ENCODE measurements at regions not wholly inside any gene's neighbourhood (a gene's known extent, or its start where the extent isn't known, plus 50 kb on each side); places are given as distances from the start of the nearest gene placed in this dataset.

DNA sequence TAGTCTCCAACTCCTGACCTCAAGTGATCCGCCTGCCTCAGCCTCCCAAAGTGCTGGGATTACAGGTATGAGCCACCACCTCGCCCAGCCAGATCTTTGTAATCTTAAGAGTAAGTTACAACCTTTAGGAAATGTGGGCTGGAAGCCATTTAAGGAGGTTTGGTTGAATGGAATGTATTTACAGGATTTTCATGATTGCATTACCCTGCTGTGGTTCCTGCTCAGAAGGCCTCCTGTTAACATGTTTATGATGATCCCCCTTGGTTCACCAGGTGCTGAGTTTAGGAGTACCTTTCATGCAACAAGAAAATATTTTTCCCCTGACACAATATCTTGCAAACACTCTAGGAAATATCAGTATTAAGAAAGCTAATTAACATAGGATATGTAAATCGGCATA is 187.4 kb upstream of the SH3BP4 start:
- DNase-seq (ENCODE audit: low read depth): no peak

DNA sequence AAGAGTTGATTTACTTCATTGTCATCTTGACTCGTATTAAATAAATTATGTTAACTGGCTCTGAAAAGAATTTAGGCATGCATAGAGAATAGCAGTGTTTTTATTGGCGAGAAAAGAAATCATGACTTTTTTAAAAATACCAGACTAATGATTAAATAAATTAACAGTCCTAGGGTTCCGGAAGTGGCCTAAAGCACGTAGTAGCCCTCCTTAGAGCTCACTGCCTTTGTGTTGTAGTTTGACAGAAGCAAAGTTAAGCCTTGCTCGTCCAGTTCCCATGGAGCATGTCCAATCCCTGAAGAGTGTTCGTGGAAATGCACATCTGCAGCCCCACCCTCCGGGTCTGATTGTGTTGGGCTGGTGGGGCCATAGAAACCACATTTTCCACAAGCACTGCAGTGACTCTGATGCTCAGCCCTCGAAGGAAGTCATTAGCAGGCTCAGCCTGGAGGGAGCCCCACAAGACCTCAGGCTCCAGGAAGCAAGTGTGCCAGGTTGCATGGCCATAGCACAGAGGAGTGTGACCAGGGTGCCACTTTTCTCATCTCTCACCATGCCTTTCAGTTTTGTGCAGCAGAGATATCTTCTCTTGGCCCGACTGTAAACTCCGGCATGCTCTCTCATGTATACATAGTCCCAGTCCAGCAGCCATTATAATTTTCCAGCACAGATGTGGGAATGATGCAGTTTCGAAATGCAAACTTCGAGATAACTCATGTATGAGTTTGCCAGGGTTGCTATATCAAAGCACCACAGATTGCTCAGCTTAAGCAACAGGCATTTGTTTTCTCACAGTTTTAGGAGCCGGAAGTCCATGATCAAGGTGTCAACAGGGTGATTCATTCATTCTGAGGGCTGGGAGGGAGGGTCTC is 188.6 kb upstream of the SH3BP4 start:
- no peak for DNase-seq (ENCODE audit: low read depth)

DNA sequence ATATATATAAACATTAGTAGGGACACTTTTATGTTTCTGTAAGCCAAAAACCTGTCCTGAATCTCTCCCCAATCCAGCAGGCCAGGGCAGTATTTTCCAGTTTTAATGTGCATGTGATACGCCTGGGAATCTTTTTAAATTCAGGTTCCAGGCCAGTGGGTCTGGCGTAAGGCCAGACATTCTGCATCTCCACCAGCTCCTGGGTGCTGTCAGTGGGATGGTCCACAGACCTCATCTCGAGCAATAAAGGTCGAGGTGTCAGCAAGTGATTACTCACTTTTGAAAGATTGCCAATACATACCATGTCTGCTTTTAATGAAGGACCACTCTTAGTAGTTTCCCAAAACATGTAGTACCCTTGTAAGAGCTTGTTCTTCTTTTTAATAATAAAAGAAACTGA is 189.9 kb upstream of the SH3BP4 start:
- no peak for DNase-seq (ENCODE audit: low read depth)

DNA sequence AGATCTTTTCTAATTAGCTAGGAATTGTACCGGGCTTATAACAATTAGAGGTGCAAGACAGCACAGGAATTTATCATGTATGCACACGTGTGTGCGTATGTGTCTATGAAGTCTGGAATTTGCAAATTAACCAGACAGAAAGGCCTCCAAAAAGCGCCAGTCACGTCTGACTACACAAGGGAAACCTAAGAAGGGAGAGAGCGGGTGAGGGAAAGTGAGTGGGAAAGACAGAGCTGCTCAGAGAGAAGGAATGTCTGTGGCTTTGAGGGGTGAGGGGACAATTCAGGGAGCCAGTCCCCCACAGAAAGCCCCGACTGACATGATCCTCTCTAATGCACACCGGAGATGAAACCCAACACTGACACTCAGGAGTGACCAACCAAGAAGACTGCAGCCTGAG is 197.7 kb upstream of the SH3BP4 start:
- DNase-seq (ENCODE audit: low read depth): no peak

DNA sequence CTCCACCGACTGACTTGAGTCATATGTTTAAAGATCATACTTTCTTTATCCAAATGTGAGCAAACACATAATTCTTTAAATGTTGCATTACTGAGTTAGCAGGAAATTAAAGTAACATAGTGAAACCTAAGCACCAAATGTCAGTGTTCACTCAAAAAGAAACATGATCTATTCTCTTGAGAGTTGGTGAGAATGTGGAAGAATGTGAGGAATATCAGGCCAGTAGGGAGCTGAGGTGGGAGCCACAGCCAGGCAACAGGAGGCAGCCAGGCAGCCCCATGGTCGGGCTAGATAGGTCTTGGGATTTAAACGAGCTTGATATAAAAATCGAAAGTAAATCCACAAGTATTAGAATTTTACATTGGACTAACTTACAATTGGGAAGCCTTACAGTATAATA is 198.1 kb upstream of the SH3BP4 start:
- DNase-seq (ENCODE audit: low read depth): no peak

DNA sequence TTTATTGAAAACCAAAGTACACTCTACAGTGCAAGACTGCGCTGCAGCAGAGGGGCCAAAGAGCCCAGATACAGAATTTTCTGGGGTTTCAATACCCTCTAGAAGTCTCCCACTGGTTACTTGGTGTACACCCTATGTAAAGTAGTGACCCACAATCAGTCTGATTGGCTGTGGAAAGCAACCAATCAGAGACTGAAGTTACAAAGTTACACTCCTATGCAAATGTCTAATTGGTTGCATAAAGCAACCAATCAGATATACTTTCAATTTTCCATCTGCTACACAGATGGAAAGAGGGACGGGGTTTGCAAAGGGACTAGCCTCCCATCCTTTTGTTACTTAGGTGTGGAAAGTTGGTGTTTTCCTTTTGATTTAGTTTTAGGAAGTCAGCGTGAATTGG is 198.9 kb upstream of the SH3BP4 start:
- no peak for DNase-seq (ENCODE audit: low read depth)

DNA sequence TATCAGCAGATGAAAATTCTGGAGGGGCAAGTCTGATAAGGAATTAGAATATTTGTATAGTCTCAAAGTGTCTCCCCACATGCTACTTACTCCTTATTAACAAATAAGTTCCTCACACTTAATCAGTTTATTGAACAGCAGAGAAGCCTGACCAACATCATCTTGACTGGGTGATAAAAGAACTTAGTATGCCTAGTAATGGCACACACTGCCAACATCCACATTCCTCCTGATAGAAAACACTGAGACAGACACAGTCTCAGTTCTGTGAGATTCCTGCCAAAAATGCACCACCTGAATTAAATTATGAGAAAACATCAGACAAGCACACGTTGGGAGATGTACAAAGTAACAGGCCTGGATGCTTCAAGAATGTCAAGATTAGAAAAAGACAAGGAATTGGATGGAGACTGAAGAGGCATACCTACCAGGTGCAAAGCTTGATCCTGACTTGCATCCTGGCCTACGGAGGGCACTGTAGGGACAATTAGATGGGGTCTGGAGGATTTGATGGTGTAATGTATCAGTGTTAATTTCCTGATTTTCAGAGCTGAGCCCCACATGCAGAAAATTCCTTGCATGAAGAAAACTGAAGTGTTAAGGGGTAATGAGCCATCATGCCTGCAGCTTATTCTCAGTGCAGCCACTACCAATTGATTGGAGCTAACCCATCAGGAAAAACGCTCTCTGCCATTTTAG is 200.4 kb upstream of the SH3BP4 start:
- DNase-seq (ENCODE audit: low read depth): no peak

DNA sequence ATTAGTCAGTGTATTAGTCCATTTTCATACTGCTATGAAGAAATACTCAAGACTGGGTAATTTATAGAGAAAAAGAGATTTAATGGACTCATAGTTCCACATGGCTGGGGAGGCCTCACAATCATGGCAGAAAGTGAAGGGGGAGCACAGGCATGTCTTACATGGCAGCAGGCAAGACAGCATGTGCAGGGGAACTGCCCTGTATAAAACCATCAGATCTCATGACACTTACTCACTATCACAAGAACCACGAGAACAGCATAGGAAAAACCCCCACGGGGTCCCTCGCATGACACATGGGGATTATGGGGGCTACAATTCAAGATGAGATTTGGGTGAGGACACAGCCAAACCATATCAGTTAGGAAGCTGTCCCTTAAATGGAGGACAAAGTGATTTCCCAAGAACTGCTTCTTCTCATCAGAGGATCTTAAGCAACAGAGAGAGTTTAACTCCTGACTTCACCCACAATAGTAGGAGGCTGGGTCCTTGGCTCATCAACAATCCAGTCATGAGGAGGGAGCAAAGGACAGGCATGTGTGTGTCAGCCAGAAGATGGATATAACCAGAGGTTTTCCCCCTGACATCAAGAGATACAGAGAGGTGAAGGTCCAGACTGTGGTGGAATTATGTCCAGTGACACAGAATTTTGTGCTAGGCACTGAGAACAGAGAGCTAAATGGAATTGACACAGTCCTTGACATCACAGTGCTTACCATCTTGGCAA is 203.8 kb upstream of the SH3BP4 start:
- no peak for DNase-seq (ENCODE audit: low read depth)

DNA sequence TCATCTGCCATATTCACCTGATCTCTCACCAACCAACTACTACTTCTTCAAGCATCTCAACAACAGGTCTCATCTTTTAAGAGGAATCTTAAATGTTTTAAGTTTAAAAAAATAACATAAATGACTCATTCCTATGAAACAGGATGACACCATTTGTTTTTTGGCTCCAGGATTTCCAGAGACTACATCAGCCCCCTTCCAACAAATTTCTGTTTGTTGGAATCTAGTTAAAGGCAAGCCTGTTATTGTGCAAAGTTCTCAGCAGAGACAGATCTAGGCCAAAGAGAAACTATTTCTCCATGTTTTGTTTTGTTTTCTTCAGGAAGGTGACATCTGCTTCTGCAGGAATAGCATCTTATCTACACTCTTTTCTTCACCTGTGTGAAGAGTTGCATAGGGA is 204.8 kb upstream of the SH3BP4 start:
- DNase-seq (ENCODE audit: low read depth): no peak

DNA sequence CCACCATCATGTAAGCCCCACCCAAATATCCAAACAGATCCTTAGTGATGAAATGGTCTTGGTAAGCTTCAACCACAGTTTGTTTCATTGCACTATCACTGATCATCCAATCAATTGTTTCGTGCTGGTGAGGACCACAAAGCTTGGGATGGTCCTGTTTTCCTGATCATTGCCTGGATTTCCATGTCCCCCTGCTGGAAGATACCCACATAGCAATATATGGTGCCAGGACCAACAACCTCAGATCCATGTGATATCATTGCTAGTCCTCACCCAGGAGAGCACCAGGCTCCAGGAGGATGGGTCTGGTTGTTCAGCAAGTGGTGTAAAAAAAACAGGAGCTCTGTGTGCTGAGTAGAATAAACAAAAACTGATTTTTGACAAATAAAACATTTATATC is 206.5 kb upstream of the SH3BP4 start:
- no peak for DNase-seq (ENCODE audit: low read depth)

DNA sequence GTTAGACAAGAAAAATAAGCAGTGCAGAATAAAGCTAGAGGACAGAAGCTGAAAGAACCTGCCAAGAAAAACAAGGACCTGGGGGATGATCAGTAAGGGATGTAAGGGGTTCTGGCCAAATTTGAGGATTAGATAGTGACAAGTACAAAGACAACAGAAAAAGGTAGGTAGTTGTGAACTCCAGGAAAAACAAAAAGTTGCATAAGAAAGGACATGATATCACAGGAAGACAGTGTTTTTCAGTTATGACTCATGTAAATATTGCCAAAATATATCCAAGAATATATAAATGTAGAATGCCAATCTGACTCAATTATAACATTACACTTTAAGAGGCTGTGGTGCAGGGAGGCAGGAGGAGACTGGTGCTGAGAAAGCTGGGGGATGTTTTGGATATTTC is 209.8 kb upstream of the SH3BP4 start:
- DNase-seq (ENCODE audit: low read depth): no peak

DNA sequence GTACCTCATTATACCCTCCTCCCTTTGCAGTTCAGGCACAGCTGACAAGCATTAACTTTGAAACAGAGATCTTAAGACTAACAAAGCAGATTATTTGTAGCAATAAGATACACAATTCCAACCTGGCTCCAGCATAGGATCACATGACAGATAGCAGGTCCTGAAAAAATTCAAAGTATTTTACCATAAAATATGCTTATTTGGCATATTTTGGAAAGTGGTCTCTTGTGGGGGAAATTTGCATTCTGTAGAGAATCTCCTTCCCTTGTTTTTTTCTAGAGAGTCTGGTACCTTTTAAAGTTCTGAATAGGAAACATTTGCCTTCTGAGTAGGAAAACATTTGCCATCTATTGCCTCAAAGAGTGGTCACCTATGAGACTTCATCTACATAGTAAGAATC is 212.8 kb upstream of the SH3BP4 start:
- DNase-seq (ENCODE audit: low read depth): no peak

DNA sequence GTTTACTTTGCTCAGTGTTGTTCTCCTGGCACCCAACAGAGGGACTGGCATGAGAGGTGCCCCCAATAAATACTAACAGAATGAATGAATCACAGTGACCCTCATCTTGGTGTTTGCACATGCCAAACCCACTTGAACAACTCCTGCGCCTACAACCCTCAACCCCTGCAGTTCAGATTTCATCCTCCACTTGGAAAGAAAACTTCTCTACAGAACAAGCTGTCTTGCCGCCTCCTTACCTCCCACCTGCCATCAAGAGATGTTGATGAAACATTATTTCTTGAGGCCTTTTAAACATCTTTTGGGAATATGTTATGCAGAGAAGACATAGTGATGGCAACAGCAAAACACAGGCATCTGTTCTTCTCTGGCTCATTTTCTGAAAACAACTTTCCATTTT is 216.0 kb upstream of the SH3BP4 start:
- no peak for DNase-seq (ENCODE audit: low read depth)

DNA sequence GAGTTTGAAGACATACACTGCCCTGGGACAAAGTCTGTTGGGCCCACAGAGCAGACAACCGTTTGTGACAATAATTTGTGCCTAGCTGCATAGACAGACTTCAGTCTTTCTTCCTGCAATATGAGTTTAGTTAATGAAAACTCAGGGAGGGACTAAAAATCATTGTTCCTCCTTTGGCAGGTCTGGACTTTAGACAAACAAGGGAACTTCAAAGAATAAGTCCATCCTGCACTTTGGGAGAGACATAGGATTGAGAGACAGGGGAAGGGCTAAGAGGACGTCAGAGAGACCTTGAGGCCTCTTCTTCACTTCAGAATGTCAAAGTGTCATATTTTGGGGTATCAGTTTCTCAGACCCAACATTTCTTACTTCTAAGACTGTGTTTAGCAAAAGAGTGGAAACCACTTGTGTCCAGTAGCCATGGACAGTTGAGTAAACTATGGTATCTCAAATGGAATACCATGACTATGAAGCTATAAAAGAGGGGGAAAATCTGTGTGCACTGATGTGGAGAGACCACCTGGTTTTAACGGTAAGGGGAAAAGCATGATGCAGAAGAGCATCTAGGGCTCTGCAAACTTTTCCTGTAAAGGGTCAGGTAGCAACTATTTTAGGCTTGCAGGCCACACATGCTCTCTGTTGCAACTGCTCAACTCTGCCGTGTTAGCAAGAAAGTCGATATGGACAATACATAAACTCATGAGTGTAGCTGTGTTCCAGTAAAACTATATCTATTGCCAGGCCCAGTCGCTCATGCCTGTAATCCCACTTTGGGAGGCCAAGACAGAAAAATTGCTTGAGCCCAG is 217.8 kb upstream of the SH3BP4 start:
- DNase-seq (ENCODE audit: low read depth): no peak

DNA sequence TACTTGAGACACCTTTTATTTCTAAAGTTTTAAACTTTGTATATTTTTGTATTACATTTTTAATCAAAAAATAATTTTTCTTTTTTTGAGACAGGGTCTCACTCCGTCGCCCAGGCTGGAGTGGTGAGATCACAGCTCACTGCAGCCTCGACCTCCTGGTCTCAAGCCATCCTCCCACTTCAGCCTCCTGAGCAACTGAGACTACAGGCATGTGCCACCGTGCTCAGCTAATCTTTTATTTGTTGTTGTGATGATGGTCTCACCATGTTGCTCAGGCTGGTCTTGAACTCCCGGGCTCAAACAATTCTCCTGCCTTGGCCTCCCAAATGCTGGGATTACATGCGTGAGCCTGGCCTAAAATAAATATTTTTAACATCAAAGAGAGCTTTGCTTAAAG is 218.7 kb upstream of the SH3BP4 start:
- no peak for DNase-seq (ENCODE audit: low read depth)

DNA sequence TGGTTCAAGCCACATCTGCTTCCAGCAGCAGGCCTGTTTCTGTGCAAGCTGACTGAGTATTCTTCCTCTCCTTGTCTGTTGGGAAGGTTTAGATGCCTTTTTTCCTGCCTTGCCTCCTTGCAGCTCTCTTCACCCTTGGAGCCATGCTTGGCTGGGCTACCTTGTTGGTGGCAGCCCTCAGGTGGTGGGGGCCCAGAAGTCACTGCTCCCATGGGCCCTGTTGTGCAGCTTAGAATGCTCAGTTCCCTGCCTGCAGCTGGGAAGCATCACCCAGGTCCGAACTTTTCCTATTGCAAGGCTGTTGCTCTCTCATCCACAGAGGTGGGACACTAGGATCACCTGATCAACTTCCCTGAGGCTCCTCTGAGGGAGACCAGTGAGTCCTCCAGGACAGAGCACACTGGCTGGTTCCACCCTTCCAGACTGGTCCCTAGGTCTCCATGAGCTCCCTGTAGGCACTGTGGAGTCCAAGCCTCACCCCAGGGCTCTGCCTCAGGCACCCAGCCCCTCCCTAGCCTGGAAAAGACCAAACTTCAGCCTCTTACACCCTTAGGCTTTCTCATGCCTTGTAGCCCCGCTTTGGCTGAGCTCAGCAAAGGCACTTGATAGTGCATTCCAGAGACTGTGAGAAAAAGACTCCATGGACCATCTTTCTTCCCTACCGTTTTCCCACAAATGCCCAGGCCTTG is 219.3 kb upstream of the SH3BP4 start:
- DNase-seq (ENCODE audit: low read depth): no peak

DNA sequence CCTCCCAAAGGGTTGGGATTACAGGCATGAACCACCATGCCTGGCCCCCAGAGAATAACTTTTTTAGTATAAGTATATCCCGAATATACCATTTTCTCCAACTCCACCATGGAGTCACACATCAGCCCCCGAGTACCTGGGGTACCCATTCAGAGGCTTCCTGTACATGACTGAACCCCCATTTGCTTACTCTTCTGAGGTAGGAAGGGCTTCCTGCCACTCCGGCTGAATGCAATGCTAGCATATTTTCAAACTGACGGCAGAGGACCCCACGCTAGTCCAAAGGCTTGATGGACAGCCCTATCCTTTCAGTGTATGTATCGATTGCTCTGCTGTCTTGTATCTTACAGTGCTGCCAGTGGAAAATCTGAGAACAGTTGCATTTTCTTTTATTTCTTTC is 220.6 kb upstream of the SH3BP4 start:
- no peak for DNase-seq (ENCODE audit: low read depth)

DNA sequence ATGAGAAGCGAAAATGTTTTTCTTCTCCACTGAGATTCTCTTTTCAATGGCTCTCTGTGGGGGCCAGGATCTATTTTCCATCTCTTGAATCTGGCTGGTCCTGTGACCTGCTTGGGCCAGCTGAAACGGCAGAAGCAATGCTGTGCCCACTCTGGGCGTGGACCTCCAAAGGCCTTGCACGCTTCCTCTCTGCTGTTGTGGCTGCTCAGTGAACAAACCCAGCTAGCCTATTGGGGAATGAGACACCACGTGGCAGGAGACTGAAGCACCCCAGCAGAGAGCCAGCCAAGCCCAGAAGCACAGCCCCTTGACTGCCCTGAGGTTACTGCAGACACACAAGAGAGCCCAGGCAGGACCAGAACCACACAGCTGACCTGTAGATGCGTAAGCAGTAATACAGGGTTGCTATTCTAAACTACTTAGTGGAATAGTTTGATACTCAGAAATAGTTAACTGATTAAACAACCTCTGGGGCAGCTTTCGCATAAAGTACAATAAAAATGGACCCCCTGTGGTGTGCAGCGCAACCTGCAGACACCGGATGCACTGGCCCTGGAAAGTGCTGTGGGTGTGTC is 221.7 kb upstream of the SH3BP4 start:
- no peak for DNase-seq (ENCODE audit: low read depth)

DNA sequence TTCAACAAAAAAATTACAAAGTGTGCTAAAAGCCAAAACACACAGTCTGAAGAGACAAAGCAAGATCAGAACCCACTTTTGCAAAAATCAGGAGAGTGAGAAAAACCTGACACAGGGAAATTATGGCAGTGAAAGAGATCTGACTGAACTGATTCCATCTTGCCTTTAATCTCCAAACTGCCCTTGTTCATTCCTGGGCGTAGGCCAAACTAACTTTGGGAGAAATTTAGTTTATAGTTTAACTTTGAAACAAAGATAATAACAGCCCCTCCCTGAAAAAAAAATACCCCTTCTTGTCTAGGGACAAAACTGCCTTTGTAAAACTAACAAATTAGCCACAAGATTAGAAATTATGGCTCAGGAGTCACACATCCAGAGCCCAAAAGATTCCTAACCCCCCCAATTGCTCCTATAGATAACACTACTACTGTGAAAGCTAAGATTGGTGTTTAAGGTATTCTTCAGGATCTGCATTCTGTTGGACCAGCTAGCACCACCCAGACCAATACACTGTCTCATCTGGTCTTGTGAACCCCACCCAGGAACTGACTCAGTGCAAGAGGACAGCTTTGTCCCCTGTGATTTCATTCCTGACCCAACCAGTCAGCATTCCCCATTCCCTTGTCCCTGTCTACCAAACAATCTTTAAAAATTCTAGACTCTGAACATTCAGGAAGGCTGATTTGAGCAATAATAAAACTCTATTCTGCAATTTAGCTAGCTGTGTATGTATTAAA is 226.1 kb upstream of the SH3BP4 start:
- DNase-seq (ENCODE audit: low read depth): no peak

DNA sequence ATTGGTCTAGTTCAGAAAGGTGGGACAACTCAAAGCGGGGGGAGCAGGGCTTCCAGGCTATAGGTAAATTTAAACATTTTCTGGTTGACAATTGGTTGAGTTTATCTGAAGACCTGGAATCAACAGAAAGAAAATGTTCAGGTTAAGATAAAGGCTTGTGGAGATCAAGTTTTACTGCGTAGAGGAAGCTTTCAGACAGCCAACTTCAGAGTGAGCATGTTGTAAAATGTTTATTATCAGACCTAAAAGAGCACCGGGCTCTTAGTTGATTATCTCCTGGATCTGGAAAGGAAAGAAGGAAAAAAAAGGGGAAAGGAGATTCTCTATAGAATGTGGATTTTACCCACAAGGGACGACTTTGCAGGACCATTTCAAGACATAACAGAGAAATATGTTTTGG is 227.0 kb upstream of the SH3BP4 start:
- DNase-seq (ENCODE audit: low read depth): no peak

DNA sequence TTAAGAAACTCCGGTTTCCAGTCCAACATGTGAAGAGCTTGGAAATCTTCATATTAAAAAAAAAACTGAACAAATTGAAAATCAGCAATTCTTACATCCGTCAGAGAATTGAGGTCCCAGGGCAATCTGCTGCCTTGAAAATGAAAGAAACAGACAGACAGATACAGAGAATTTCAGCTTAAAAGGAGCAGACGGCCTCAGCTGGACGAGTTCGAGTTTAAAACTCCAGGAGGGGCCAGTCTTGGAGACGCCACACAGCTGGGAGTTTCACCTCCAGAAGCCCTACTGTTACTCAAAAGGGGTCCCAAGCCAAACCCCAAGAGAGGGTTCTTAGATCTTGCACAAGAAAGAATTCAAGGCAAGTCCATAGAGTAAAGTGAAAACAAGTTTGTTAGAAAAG is 226.5 kb upstream of the ARL4C start:
- no peak for DNase-seq (ENCODE audit: low read depth)

All from stimulated activated CD8-positive, alpha-beta memory T cell treated with anti-CD3 and anti-CD28 coated beads, Interleukin-15, amount 100 ng/mL, for 1 hour (primary cell).